Lower lobe of right lung (tissue), 2 donors: ENCODE measurements at regions not wholly inside any gene's neighbourhood (a gene's known extent, or its start where the extent isn't known, plus 50 kb on each side); places are given as distances from the start of the nearest gene placed in this dataset.
"Not testable (repeated sequence)": the region's sequence is repeated elsewhere in the genome, so short reads cannot be mapped to it uniquely, and the experiment has no call there.

ENCODE experiments used
- ATAC-seq, 2 donors: fragments of 200-7000 bp; cut with Tn5 transposase; one replicate each; pipeline ENCODE4 v1.9.1; 2020 to 2022; ENCODE audit warnings: mild to moderate bottlenecking in 2 of 2, moderate library complexity in 2 of 2
- DNase-seq: peaks from one replicate; pipeline ENCODE4 v3.0.0-alpha.2; 2020
- H3K27ac ChIP-seq: fragments of 200-600 bp; one replicate; pipeline ENCODE4 v1.8.0; 2022
- H3K27me3 ChIP-seq: fragments of 200-600 bp; one replicate; pipeline ENCODE4 v1.8.0; 2022; ENCODE audit warnings: low read depth
- H3K36me3 ChIP-seq: fragments of 200-600 bp; one replicate; pipeline ENCODE4 v1.8.0; 2022; ENCODE audit warnings: mild to moderate bottlenecking
- H3K4me1 ChIP-seq: fragments of 200-600 bp; one replicate; pipeline ENCODE4 v1.8.0; 2022
- H3K4me3 ChIP-seq: fragments of 200-600 bp; one replicate; pipeline ENCODE4 v1.8.0; 2022; ENCODE audit warnings: mild to moderate bottlenecking
- H3K9me3 ChIP-seq: fragments of 200-600 bp; one replicate; pipeline ENCODE4 v1.8.0; 2022
- intact Hi-C: fragments of 100-400 bp; cut with DNase I; formaldehyde crosslinking; loops from one replicate; pipeline ENCODE4 v1.11.0; 2022
- TF ChIP-seq, protein P1 (sequence below): fragments of 200-600 bp; IDR thresholded peaks from one replicate; pipeline ENCODE4 v1.8.0; 2022; ENCODE audit warnings: antibody characterized with exemption, mild to moderate bottlenecking
- donor health status: DM: no; HTN: yes; CAD: no; lungs with severe emphysema.

DNA sequence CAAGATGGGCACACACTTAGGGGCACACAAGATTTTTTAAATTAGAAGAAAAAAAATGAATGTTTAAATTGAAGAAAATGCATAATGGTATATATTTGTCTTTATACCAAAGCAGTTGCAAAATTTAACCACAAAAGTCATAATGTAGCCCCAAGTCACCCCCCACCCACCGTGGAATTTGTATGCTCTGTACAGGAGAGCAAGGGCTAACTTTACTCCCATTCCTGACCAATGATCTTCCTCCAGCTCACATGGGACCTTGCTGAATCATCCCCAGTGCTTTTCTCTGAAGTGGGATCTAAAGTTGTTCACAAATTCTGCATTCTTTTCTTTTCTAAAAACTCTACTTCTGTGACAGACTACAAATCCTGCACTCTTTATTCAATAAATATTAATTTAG is 597.0 kb downstream of the UQCRFS1 start:
- Histone ChIP-seq H3K9me3 (peaks cover 9% of the 10 kb centered on the region), H3K36me3 (no peaks in the 10 kb centered on the region), H3K27ac (no peak overlapping the region), H3K4me1 (no peaks in the 10 kb centered on the region), H3K27me3 (no peaks in the 10 kb centered on the region), H3K4me3 (no peak overlapping the region)
- ATAC-seq (no peak), DNase-seq (no peak)
- intact Hi-C loops, result no loop called here
- TF ChIP-seq, protein P1, sequence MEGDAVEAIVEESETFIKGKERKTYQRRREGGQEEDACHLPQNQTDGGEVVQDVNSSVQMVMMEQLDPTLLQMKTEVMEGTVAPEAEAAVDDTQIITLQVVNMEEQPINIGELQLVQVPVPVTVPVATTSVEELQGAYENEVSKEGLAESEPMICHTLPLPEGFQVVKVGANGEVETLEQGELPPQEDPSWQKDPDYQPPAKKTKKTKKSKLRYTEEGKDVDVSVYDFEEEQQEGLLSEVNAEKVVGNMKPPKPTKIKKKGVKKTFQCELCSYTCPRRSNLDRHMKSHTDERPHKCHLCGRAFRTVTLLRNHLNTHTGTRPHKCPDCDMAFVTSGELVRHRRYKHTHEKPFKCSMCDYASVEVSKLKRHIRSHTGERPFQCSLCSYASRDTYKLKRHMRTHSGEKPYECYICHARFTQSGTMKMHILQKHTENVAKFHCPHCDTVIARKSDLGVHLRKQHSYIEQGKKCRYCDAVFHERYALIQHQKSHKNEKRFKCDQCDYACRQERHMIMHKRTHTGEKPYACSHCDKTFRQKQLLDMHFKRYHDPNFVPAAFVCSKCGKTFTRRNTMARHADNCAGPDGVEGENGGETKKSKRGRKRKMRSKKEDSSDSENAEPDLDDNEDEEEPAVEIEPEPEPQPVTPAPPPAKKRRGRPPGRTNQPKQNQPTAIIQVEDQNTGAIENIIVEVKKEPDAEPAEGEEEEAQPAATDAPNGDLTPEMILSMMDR, result no peak

- ATAC-seq, result no peak
- Histone ChIP-seq H3K4me3 (no peak overlapping the region), H3K27me3 (no peaks in the 10 kb centered on the region), H3K27ac (no peak overlapping the region), H3K4me1 (no peaks in the 10 kb centered on the region), H3K9me3 (peaks cover 9% of the 10 kb centered on the region), H3K36me3 (no peaks in the 10 kb centered on the region)
- DNase-seq, result no peak
- TF ChIP-seq, protein P1, result no peak
- intact Hi-C loops, result no loop called here
Measured at GRCh38 chr19:28615546-28615916, 597.4 kb downstream of the UQCRFS1 start.

- TF ChIP-seq, protein P1, result no peak
- ATAC-seq, result no peak
- intact Hi-C loops, result no loop called here
- H3K4me3 ChIP-seq, result no peak overlapping the region
- H3K27me3 ChIP-seq, result no peaks in the 10 kb centered on the region
- H3K9me3 ChIP-seq, result peaks cover 9% of the 10 kb centered on the region
- no peak for DNase-seq
- no peak overlapping the region for H3K27ac ChIP-seq
- H3K36me3 ChIP-seq, result no peaks in the 10 kb centered on the region
- no peaks in the 10 kb centered on the region for H3K4me1 ChIP-seq
Measured at GRCh38 chr19:28614634-28615545, 598.1 kb downstream of the UQCRFS1 start.

DNA sequence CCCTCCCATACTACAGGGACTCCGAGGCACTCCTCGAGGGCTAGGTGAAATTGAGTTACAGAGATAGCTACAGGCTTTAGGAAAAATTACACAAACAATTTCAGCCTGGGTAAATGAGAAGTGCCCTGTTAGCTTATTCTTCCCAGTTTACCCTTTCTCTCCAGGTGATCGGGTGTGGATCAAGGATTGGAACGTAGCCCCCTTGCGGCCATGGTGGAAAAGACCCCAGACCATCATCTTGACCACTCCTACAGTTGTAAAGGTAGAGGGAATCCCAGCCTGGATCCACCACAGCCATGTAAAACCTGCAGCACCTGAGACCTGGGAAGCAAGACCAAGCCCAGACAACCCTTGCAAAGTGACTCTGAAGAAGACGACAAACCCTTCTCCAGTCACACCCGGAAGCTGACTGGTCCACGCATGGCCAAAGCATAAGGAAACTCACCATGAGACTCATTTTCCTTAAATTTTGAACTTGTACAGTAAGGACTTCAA is 600.6 kb downstream of the UQCRFS1 start:
- TF ChIP-seq, protein P1, result no peak
- Histone ChIP-seq H3K27ac (no peak overlapping the region), H3K9me3 (peaks cover 9% of the 10 kb centered on the region), H3K4me3 (no peak overlapping the region), H3K36me3 (no peaks in the 10 kb centered on the region), H3K4me1 (no peaks in the 10 kb centered on the region), H3K27me3 (no peaks in the 10 kb centered on the region)
- DNase-seq (no peak), ATAC-seq (no peak)
- intact Hi-C loops, result no loop called here

DNA sequence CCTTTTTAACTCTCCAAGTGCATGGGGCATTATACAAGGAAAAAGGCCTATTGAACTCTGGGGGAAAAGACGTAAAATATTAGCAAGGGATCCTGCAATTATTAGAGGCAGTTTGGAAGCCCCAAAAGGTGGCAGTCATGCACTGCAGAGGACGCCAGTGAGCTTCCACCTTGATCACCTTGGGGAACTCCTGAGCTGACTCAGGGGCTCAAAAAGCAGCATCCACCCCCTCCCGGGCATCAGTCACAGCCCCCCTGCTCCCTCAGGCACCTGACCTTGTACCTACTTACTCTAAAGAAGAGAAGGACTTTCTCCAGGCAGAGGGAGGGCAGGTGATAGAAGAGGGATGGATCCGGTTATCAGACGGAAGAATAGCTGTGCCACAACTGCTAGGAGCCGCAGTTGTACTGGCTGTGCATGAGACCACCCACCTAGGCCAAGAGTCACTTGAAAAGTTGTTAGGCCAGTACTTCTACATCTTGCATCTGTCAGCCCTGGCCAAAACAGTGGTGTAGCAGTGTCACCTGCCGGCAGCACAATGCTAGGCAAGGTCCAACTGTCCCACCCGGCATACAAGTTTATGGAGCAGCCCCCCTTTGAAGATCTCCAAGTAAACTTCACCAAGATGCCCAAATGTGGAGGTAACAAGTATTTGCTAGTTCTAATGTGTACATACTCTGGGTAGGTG is 601.6 kb downstream of the UQCRFS1 start:
- intact Hi-C loops, DNase-seq, ATAC-seq, H3K4me3 ChIP-seq, H3K27ac ChIP-seq, H3K27me3 ChIP-seq, H3K4me1 ChIP-seq, H3K36me3 ChIP-seq: not testable (repeated sequence)
- peaks cover 13% of the 10 kb centered on the region for H3K9me3 ChIP-seq

- H3K27ac ChIP-seq, result no peak overlapping the region
- no peak overlapping the region for H3K4me3 ChIP-seq
- no peaks in the 10 kb centered on the region for H3K27me3 ChIP-seq
- intact Hi-C loops, result no loop called here
- no peak for ATAC-seq
- DNase-seq, result no peak
- H3K4me1 ChIP-seq, result no peaks in the 10 kb centered on the region
- TF ChIP-seq, protein P1, result no peak
- peaks cover 18% of the 10 kb centered on the region for H3K9me3 ChIP-seq
- H3K36me3 ChIP-seq, result no peaks in the 10 kb centered on the region
Measured at GRCh38 chr19:28610731-28611130, 602.2 kb downstream of the UQCRFS1 start.
